ENCODE measurements at regions not wholly inside any gene's neighbourhood (a gene's known extent, or its start where the extent isn't known, plus 50 kb on each side); places are given as distances from the start of the nearest gene placed in this dataset.
"Not testable (repeated sequence)": the region's sequence is repeated elsewhere in the genome, so short reads cannot be mapped to it uniquely, and the experiment has no call there.

DNA sequence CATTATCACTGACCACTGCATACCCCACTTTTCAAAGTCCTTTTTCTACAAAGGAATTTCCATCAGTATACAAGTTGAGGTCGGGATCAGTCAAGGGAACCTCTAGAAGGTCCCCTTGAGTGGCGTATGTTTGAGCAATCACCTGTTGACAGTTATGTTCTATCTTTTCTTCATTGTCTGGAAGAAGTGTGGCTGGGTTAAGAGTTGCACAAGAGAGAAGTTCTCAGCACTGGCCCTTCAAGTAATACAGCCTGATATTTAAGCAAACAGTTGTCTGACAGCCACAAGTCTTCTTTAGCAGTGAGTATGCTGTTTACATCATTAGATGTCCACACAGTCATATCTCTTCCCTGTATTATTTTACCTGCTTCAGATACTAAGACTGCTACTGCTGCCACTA, 56.7 kb upstream of the CSF1 start:
- TF ChIP-seq MYNN (tag by site-specific recombination; IDR thresholded peaks at IDR 0.05; ENCODE audit: borderline replicate concordance); CTCF (tag by site-specific recombination; IDR thresholded peaks at IDR 0.05); ZNF473 (tag by site-specific recombination; IDR thresholded peaks at IDR 0.05); SETDB1 (IDR thresholded peaks at IDR 0.05; ENCODE audit: insufficient read length, low read length); ZNF324 (tag by site-specific recombination; IDR thresholded peaks at IDR 0.05); ZNF549 (tag by site-specific recombination; IDR thresholded peaks at IDR 0.05); ZNF350 (tag by site-specific recombination; IDR thresholded peaks at IDR 0.05); ZNF561 (tag by site-specific recombination; IDR thresholded peaks at IDR 0.05; ENCODE audit: borderline replicate concordance); ZNF121 (tag by site-specific recombination; IDR thresholded peaks at IDR 0.05); ZNF221 (tag by site-specific recombination; IDR thresholded peaks at IDR 0.05; ENCODE audit: borderline replicate concordance); RBAK (tag by site-specific recombination; IDR thresholded peaks at IDR 0.05): not testable (repeated sequence)
- TF ChIP-seq, protein P1, sequence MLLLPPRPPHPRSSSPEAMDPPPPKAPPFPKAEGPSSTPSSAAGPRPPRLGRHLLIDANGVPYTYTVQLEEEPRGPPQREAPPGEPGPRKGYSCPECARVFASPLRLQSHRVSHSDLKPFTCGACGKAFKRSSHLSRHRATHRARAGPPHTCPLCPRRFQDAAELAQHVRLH (tag by site-specific recombination; IDR thresholded peaks at IDR 0.05), result not testable (repeated sequence)
- TF ChIP-seq, protein P2, sequence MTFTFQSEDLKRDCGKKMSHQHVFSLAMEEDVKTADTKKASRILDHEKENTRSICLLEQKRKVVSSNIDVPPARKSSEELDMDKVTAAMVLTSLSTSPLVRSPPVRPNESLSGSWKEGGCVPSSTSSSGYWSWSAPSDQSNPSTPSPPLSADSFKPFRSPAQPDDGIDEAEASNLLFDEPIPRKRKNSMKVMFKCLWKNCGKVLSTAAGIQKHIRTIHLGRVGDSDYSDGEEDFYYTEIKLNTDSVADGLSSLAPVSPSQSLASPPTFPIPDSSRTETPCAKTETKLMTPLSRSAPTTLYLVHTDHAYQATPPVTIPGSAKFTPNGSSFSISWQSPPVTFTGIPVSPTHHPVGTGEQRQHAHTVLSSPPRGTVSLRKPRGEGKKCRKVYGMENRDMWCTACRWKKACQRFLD (tag by site-specific recombination; IDR thresholded peaks at IDR 0.05), result not testable (repeated sequence)
- TF ChIP-seq, protein P3, sequence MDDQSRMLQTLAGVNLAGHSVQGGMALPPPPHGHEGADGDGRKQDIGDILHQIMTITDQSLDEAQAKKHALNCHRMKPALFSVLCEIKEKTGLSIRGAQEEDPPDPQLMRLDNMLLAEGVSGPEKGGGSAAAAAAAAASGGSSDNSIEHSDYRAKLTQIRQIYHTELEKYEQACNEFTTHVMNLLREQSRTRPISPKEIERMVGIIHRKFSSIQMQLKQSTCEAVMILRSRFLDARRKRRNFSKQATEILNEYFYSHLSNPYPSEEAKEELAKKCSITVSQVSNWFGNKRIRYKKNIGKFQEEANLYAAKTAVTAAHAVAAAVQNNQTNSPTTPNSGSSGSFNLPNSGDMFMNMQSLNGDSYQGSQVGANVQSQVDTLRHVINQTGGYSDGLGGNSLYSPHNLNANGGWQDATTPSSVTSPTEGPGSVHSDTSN (CRISPR knock-in tag; IDR thresholded peaks at IDR 0.05), result not testable (repeated sequence)

Data from HEK293 (cell line).